ENCODE measurements at regions not wholly inside any gene's neighbourhood (a gene's known extent, or its start where the extent isn't known, plus 50 kb on each side); places are given as distances from the start of the nearest gene placed in this dataset.

GRCh38 chr12:78534311-78534710 lies 330.3 kb upstream of the SYT1 start:
- Histone ChIP-seq H3K9me3 (no peaks in the 10 kb centered on the region), H3K36me3 (no peaks in the 10 kb centered on the region), H3K4me1 (no peaks in the 10 kb centered on the region), H3K4me3 (no peak overlapping the region), H3K27me3 (no peaks in the 10 kb centered on the region), H3K27ac (no peak overlapping the region)
- intact Hi-C loops (cut with DNase I; ENCODE audit: low total_unique reads): no loop called here
- no peak for TF ChIP-seq POLR2A (IDR thresholded peaks at IDR 0.05)
- no peak for TF ChIP-seq CTCF (IDR thresholded peaks at IDR 0.05)
- DNase-seq: no peak

GRCh38 chr12:78540606-78541336 lies 323.8 kb upstream of the SYT1 start:
- TF ChIP-seq POLR2A (IDR thresholded peaks at IDR 0.05): no peak
- TF ChIP-seq CTCF (IDR thresholded peaks at IDR 0.05): no peak
- intact Hi-C loops (cut with DNase I; ENCODE audit: low total_unique reads): no loop called here

DNA sequence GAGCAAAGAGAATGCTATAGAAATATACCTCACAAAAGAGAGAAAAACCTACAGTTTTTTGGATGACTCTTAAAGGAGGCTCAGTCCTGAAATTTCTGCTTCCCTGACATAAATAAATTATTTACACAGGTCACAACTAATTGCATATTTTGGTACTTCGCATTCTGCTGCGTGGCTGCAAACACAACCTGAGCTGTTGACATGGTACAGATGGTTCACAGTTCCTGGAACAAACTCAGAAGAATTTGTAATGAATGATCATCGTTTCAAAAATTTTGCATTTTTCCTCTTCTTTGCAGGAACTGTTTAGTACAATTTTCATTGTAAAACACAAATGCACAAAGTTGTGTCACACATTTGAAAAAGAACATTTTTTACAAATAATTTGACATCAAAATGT lies 313.7 kb upstream of the SYT1 start:
- intact Hi-C loops (cut with DNase I; ENCODE audit: low total_unique reads): no loop called here
- H3K27me3 ChIP-seq: no peaks in the 10 kb centered on the region
- H3K27ac ChIP-seq: no peak overlapping the region
- TF ChIP-seq POLR2A (IDR thresholded peaks at IDR 0.05) (no peak), CTCF (IDR thresholded peaks at IDR 0.05) (no peak)
- DNase-seq: no peak
- no peak overlapping the region for H3K4me3 ChIP-seq
- no peaks in the 10 kb centered on the region for H3K4me1 ChIP-seq
- H3K36me3 ChIP-seq: no peaks in the 10 kb centered on the region
- no peaks in the 10 kb centered on the region for H3K9me3 ChIP-seq

More at GRCh38 chr12:78540606-78541336, 323.8 kb upstream of the SYT1 start:
- no peaks in the 10 kb centered on the region for H3K9me3 ChIP-seq
- no peaks in the 10 kb centered on the region for H3K4me1 ChIP-seq
- H3K4me3 ChIP-seq: no peak overlapping the region
- DNase-seq: no peak
- no peaks in the 10 kb centered on the region for H3K27me3 ChIP-seq
- no peaks in the 10 kb centered on the region for H3K36me3 ChIP-seq
- no peak overlapping the region for H3K27ac ChIP-seq

GRCh38 chr12:78555802-78556201 lies 308.8 kb upstream of the SYT1 start:
- intact Hi-C loops (cut with DNase I; ENCODE audit: low total_unique reads): no loop called here
- TF ChIP-seq CTCF (IDR thresholded peaks at IDR 0.05) (no peak), POLR2A (IDR thresholded peaks at IDR 0.05) (no peak)
- Histone ChIP-seq H3K4me3 (no peak overlapping the region), H3K9me3 (no peaks in the 10 kb centered on the region), H3K27ac (no peak overlapping the region), H3K36me3 (no peaks in the 10 kb centered on the region), H3K4me1 (no peaks in the 10 kb centered on the region), H3K27me3 (no peaks in the 10 kb centered on the region)
- no peak for DNase-seq

- no peak overlapping the region for H3K27ac ChIP-seq
- no peaks in the 10 kb centered on the region for H3K36me3 ChIP-seq
- no peak for DNase-seq
- H3K4me1 ChIP-seq: no peaks in the 10 kb centered on the region
- H3K4me3 ChIP-seq: no peak overlapping the region
- TF ChIP-seq POLR2A (IDR thresholded peaks at IDR 0.05): no peak
- no peak for TF ChIP-seq CTCF (IDR thresholded peaks at IDR 0.05)
- no peaks in the 10 kb centered on the region for H3K9me3 ChIP-seq
- H3K27me3 ChIP-seq: no peaks in the 10 kb centered on the region
- intact Hi-C loops (cut with DNase I; ENCODE audit: low total_unique reads): no loop called here
Measured at GRCh38 chr12:78556651-78557050, 307.9 kb upstream of the SYT1 start.
